ENCODE measurements at regions not wholly inside any gene's neighbourhood (a gene's known extent, or its start where the extent isn't known, plus 50 kb on each side); places are given as distances from the start of the nearest gene placed in this dataset.

- no peaks in the 10 kb centered on the region for H3K9me2 ChIP-seq (ENCODE audit: low read depth, low read length)
- no peak overlapping the region for H3K4me3 ChIP-seq (ENCODE audit: low read depth, low read length, poor library complexity, severe bottlenecking)
- H4K20me1 ChIP-seq (ENCODE audit: insufficient read depth, low read length) = no peaks in the 10 kb centered on the region
- peaks cover 5% of the 10 kb centered on the region for H3K4me1 ChIP-seq (ENCODE audit: insufficient read depth, low read length, severe bottlenecking)
- no peaks in the 10 kb centered on the region for H3K79me2 ChIP-seq (ENCODE audit: insufficient read depth, low read length)
- peak overlapping the region; percentile 33; the same call in 1 of the 2 replicates for H2AFZ ChIP-seq (ENCODE audit: low read length)
- H3K27me3 ChIP-seq (ENCODE audit: insufficient read depth, low read length) = no peaks in the 10 kb centered on the region
- H3K4me2 ChIP-seq (ENCODE audit: low read length) = no peak overlapping the region
- H3K9ac ChIP-seq (ENCODE audit: low read length) = no peak overlapping the region
- H3K36me3 ChIP-seq (ENCODE audit: insufficient read depth, low read length) = no peaks in the 10 kb centered on the region
- H3F3A ChIP-seq (ENCODE audit: insufficient read depth, low read length) = no peaks in the 10 kb centered on the region
- TF ChIP-seq EZH2 (IDR thresholded peaks at IDR 0.05; ENCODE audit: borderline replicate concordance, low read length) (no peak), CTCF (IDR thresholded peaks at IDR 0.05; ENCODE audit: low read length) (no peak)
- H3K9me3 ChIP-seq (ENCODE audit: low read length) = no peaks in the 10 kb centered on the region
- H3K27ac ChIP-seq (ENCODE audit: low read depth, low read length, poor library complexity, severe bottlenecking) = no peak overlapping the region
These were observed 68.6 kb upstream of the HDDC2 start for GRCh38 chr6:125370343-125370742.

GRCh38 chr6:125375013-125375412, 73.2 kb upstream of the HDDC2 start:
- TF ChIP-seq CTCF (IDR thresholded peaks at IDR 0.05; ENCODE audit: low read length) (no peak), EZH2 (IDR thresholded peaks at IDR 0.05; ENCODE audit: borderline replicate concordance, low read length) (no peak)
- no peaks in the 10 kb centered on the region for H3F3A ChIP-seq (ENCODE audit: insufficient read depth, low read length)
- no peaks in the 10 kb centered on the region for H3K79me2 ChIP-seq (ENCODE audit: insufficient read depth, low read length)
- H3K9me2 ChIP-seq (ENCODE audit: low read depth, low read length) = no peaks in the 10 kb centered on the region
- no peak overlapping the region for H3K27ac ChIP-seq (ENCODE audit: low read depth, low read length, poor library complexity, severe bottlenecking)
- H3K4me1 ChIP-seq (ENCODE audit: insufficient read depth, low read length, severe bottlenecking) = peaks cover 5% of the 10 kb centered on the region
- H3K36me3 ChIP-seq (ENCODE audit: insufficient read depth, low read length) = no peaks in the 10 kb centered on the region
- no peaks in the 10 kb centered on the region for H3K27me3 ChIP-seq (ENCODE audit: insufficient read depth, low read length)
- no peak overlapping the region for H3K4me3 ChIP-seq (ENCODE audit: low read depth, low read length, poor library complexity, severe bottlenecking)
- H3K9ac ChIP-seq (ENCODE audit: low read length) = no peak overlapping the region
- no peaks in the 10 kb centered on the region for H4K20me1 ChIP-seq (ENCODE audit: insufficient read depth, low read length)
- no peak overlapping the region for H3K4me2 ChIP-seq (ENCODE audit: low read length)
- H2AFZ ChIP-seq (ENCODE audit: low read length) = no peak overlapping the region
- H3K9me3 ChIP-seq (ENCODE audit: low read length) = no peaks in the 10 kb centered on the region

- H3K4me1 ChIP-seq (ENCODE audit: insufficient read depth, low read length, severe bottlenecking) = no peaks in the 10 kb centered on the region
- H3K79me2 ChIP-seq (ENCODE audit: insufficient read depth, low read length) = no peaks in the 10 kb centered on the region
- H3K4me3 ChIP-seq (ENCODE audit: low read depth, low read length, poor library complexity, severe bottlenecking) = no peak overlapping the region
- no peak overlapping the region for H3K4me2 ChIP-seq (ENCODE audit: low read length)
- no peaks in the 10 kb centered on the region for H3K9me3 ChIP-seq (ENCODE audit: low read length)
- H4K20me1 ChIP-seq (ENCODE audit: insufficient read depth, low read length) = no peaks in the 10 kb centered on the region
- TF ChIP-seq CTCF (IDR thresholded peaks at IDR 0.05; ENCODE audit: low read length) (no peak), EZH2 (IDR thresholded peaks at IDR 0.05; ENCODE audit: borderline replicate concordance, low read length) (no peak)
- H2AFZ ChIP-seq (ENCODE audit: low read length) = no peak overlapping the region
- H3K9ac ChIP-seq (ENCODE audit: low read length) = no peak overlapping the region
- H3K27me3 ChIP-seq (ENCODE audit: insufficient read depth, low read length) = no peaks in the 10 kb centered on the region
- no peaks in the 10 kb centered on the region for H3K9me2 ChIP-seq (ENCODE audit: low read depth, low read length)
- H3F3A ChIP-seq (ENCODE audit: insufficient read depth, low read length) = no peaks in the 10 kb centered on the region
- H3K27ac ChIP-seq (ENCODE audit: low read depth, low read length, poor library complexity, severe bottlenecking) = no peak overlapping the region
- no peaks in the 10 kb centered on the region for H3K36me3 ChIP-seq (ENCODE audit: insufficient read depth, low read length)
These were observed 74.1 kb upstream of the HDDC2 start for GRCh38 chr6:125375821-125376220.

Measured in OCI-LY1 (cell line).